Endothelial cell of umbilical vein (primary cell): ENCODE measurements at regions not wholly inside any gene's neighbourhood (a gene's known extent, or its start where the extent isn't known, plus 50 kb on each side); places are given as distances from the start of the nearest gene placed in this dataset.

Source experiments
- EZH2 ChIP-seq: IDR thresholded peaks from 2 replicates; pipeline ENCODE4 v1.6.1; 2012; ENCODE audit warnings: borderline replicate concordance, low read depth, mild to moderate bottlenecking, moderate library complexity, low read length, inconsistent platforms; ENCODE audit not compliant: severe bottlenecking
- FOS ChIP-seq: IDR thresholded peaks from 2 replicates; pipeline ENCODE4 v1.6.1; 2011; ENCODE audit warnings: mild to moderate bottlenecking, low read length, moderate library complexity, borderline replicate concordance; ENCODE audit not compliant: insufficient read depth
- GATA2 ChIP-seq: IDR thresholded peaks from 2 replicates; pipeline ENCODE4 v1.7.0; 2011; ENCODE audit warnings: low read depth, mild to moderate bottlenecking, moderate library complexity, mixed read lengths, low read length; ENCODE audit not compliant: insufficient read length, insufficient read depth
- JUN ChIP-seq: IDR thresholded peaks from 2 replicates; pipeline ENCODE4 v1.6.1; 2011; ENCODE audit warnings: borderline replicate concordance, low read depth; ENCODE audit not compliant: insufficient read length, insufficient read depth
- MAX ChIP-seq: IDR thresholded peaks from 2 replicates; pipeline ENCODE4 v1.6.1; 2011; ENCODE audit not compliant: insufficient read depth, insufficient read length
- MYC ChIP-seq: IDR thresholded peaks from one replicate; pipeline ENCODE4 v1.6.1; 2011; ENCODE audit warnings: mild to moderate bottlenecking, low read depth, low read length
- POLR2A ChIP-seq: IDR thresholded peaks from 2 replicates; pipeline ENCODE4 v1.6.1; 2012; ENCODE audit warnings: low read depth, mild to moderate bottlenecking, control low read depth, low read length
- POLR2AphosphoS5 ChIP-seq: IDR thresholded peaks from 2 replicates; pipeline ENCODE4 v1.6.1; 2012; ENCODE audit warnings: low read depth, mild to moderate bottlenecking, control low read depth, low read length, moderate library complexity; ENCODE audit not compliant: insufficient read depth
- TF ChIP-seq, protein P1 (sequence below), 2 donors: IDR thresholded peaks; 1 replicate in 1 of 2; 2 replicates in 1 of 2; pipeline ENCODE4 v1.5.1; 2011; ENCODE audit warnings: low read length in 2 of 2, mild to moderate bottlenecking in 2 of 2, moderate library complexity in 2 of 2, control low read depth in 1 of 2, inconsistent platforms in 1 of 2, low read depth in 1 of 2; ENCODE audit not compliant: insufficient read depth in 1 of 2; ENCODE audit errors: extremely low read depth in 1 of 2

GRCh38 chr6:14273191-14273590 is 155.6 kb downstream of the CD83 start:
- TF ChIP-seq, protein P1, sequence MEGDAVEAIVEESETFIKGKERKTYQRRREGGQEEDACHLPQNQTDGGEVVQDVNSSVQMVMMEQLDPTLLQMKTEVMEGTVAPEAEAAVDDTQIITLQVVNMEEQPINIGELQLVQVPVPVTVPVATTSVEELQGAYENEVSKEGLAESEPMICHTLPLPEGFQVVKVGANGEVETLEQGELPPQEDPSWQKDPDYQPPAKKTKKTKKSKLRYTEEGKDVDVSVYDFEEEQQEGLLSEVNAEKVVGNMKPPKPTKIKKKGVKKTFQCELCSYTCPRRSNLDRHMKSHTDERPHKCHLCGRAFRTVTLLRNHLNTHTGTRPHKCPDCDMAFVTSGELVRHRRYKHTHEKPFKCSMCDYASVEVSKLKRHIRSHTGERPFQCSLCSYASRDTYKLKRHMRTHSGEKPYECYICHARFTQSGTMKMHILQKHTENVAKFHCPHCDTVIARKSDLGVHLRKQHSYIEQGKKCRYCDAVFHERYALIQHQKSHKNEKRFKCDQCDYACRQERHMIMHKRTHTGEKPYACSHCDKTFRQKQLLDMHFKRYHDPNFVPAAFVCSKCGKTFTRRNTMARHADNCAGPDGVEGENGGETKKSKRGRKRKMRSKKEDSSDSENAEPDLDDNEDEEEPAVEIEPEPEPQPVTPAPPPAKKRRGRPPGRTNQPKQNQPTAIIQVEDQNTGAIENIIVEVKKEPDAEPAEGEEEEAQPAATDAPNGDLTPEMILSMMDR (IDR thresholded peaks at IDR 0.05; ENCODE audit: extremely low read depth in 1 of 2, insufficient read depth in 1 of 2, low read depth in 1 of 2, low read length in 2 of 2) = no peak
- TF ChIP-seq POLR2A (no peak), MAX (no peak), GATA2 (no peak), JUN (no peak), POLR2AphosphoS5 (no peak), MYC (no peak), EZH2 (no peak), FOS (no peak)
